ENCODE measurements at regions not wholly inside any gene's neighbourhood (a gene's known extent, or its start where the extent isn't known, plus 50 kb on each side); places are given as distances from the start of the nearest gene placed in this dataset.

DNA sequence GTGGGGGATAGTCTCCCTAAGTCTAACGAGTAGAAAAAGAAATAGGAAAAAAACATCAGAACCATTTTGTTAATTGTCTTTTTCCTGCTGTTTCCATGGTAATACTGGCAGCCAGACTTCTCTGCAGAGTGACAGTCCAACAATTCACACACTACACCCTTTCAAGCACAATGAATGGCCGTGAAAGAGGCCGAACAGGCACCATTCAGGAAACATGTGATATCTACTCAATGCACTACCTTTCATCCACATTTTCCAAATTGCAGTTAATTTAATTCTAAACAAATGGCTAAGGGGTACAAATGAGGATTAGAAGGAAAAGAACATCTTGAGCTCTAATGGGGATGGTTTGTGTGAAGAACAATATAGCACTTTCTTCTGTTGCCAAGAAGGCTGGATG, 358.5 kb upstream of the ANKRD30A start:
- 57% methylated on average over 3 of the region's 3 CpGs for WGBS (ENCODE audit: insufficient coverage, low coverage, low lambda C conversion rate, missing lambda C conversion rate)
- no peak overlapping the region for H3K4me3 ChIP-seq
- ATAC-seq: no peak
- H3K36me3 ChIP-seq: no peaks in the 10 kb centered on the region
- intact Hi-C loops (cut with DNase I): no loop called here
- H3K9me3 ChIP-seq: no peaks in the 10 kb centered on the region
- TF ChIP-seq, protein P1, sequence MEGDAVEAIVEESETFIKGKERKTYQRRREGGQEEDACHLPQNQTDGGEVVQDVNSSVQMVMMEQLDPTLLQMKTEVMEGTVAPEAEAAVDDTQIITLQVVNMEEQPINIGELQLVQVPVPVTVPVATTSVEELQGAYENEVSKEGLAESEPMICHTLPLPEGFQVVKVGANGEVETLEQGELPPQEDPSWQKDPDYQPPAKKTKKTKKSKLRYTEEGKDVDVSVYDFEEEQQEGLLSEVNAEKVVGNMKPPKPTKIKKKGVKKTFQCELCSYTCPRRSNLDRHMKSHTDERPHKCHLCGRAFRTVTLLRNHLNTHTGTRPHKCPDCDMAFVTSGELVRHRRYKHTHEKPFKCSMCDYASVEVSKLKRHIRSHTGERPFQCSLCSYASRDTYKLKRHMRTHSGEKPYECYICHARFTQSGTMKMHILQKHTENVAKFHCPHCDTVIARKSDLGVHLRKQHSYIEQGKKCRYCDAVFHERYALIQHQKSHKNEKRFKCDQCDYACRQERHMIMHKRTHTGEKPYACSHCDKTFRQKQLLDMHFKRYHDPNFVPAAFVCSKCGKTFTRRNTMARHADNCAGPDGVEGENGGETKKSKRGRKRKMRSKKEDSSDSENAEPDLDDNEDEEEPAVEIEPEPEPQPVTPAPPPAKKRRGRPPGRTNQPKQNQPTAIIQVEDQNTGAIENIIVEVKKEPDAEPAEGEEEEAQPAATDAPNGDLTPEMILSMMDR (IDR thresholded peaks at IDR 0.05): no peak
- TF ChIP-seq POLR2A (IDR thresholded peaks at IDR 0.05): no peak
- H3K4me1 ChIP-seq: no peaks in the 10 kb centered on the region
- H3K27ac ChIP-seq: no peak overlapping the region
- DNase-seq: no peak
- H3K27me3 ChIP-seq: no peaks in the 10 kb centered on the region

DNA sequence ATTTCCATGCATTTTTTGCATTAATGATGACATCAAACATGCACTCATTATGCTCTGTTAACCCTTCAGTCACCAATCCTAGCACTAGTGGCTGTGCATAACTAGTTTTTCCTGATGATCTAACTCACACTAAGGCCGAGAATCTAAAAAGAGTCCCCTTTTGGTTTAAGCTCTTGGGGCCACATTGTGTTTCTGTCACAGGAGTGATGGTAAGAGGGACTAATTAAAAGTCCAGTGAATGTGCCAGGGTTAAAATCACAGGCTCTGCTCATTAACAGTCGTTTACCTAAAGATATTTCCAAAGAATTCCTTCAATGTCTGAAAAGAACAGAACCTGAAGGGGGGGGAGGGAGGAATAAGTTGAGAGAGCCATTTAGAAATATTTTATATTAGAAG, 359.0 kb upstream of the ANKRD30A start:
- no peaks in the 10 kb centered on the region for H3K27me3 ChIP-seq
- no peak overlapping the region for H3K4me3 ChIP-seq
- no peak for DNase-seq
- ATAC-seq: no peak
- H3K36me3 ChIP-seq: no peaks in the 10 kb centered on the region
- H3K27ac ChIP-seq: no peak overlapping the region
- intact Hi-C loops (cut with DNase I): no loop called here
- TF ChIP-seq, protein P1 (IDR thresholded peaks at IDR 0.05): no peak
- TF ChIP-seq POLR2A (IDR thresholded peaks at IDR 0.05): no peak
- no peaks in the 10 kb centered on the region for H3K4me1 ChIP-seq
- WGBS (ENCODE audit: insufficient coverage, low coverage, low lambda C conversion rate, missing lambda C conversion rate): 60% methylated on average over 2 of the region's 2 CpGs
- H3K9me3 ChIP-seq: no peaks in the 10 kb centered on the region

GRCh38 chr10:36765782-36766414, 359.5 kb upstream of the ANKRD30A start:
- DNase-seq (no peak), ATAC-seq (no peak)
- intact Hi-C loops (cut with DNase I): no loop called here
- H3K4me1 ChIP-seq: no peaks in the 10 kb centered on the region
- H3K27ac ChIP-seq: no peak overlapping the region
- H3K27me3 ChIP-seq: no peaks in the 10 kb centered on the region
- TF ChIP-seq POLR2A (IDR thresholded peaks at IDR 0.05): no peak
- TF ChIP-seq, protein P1 (IDR thresholded peaks at IDR 0.05): no peak
- H3K9me3 ChIP-seq: no peaks in the 10 kb centered on the region
- H3K4me3 ChIP-seq: no peak overlapping the region
- 43% methylated on average over 2 of the region's 2 CpGs for WGBS (ENCODE audit: insufficient coverage, low coverage, low lambda C conversion rate, missing lambda C conversion rate)
- H3K36me3 ChIP-seq: no peaks in the 10 kb centered on the region

GRCh38 chr10:36764823-36765222, 360.6 kb upstream of the ANKRD30A start:
- TF ChIP-seq POLR2A (IDR thresholded peaks at IDR 0.05): no peak
- TF ChIP-seq, protein P1 (IDR thresholded peaks at IDR 0.05): no peak
- DNase-seq: no peak
- H3K9me3 ChIP-seq: no peaks in the 10 kb centered on the region
- ATAC-seq: no peak
- H3K4me1 ChIP-seq: no peaks in the 10 kb centered on the region
- 95% methylated on average over 4 of the region's 4 CpGs for WGBS (ENCODE audit: insufficient coverage, low coverage, low lambda C conversion rate, missing lambda C conversion rate)
- H3K36me3 ChIP-seq: no peaks in the 10 kb centered on the region
- intact Hi-C loops (cut with DNase I): no loop called here
- no peaks in the 10 kb centered on the region for H3K27me3 ChIP-seq
- H3K27ac ChIP-seq: no peak overlapping the region
- no peak overlapping the region for H3K4me3 ChIP-seq

DNA sequence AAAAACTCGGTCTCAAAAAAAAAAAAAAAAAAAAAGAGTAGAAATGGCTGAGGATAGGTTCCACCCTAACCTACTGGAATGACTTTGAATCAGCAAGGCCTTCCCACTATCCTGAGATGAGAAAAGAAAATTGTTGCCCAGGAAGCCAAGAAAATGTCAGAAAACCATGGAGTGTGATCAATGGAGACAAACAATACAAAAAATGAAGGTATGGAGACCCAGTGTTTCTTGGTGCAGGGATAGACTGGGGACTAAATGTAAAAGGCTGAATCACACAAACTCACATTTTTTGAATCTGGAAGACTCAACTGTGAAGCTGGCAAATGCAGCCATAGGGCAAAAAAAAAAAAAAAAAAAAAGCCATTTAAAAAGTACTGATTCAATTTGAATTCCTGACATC, 364.3 kb upstream of the ANKRD30A start:
- no CpG with 5 or more reads among the region's 1 CpG for WGBS (ENCODE audit: insufficient coverage, low coverage, low lambda C conversion rate, missing lambda C conversion rate)
- DNase-seq (no peak), ATAC-seq (no peak)
- H3K9me3 ChIP-seq: no peaks in the 10 kb centered on the region
- H3K36me3 ChIP-seq: no peaks in the 10 kb centered on the region
- intact Hi-C loops (cut with DNase I): no loop called here
- TF ChIP-seq, protein P1 (IDR thresholded peaks at IDR 0.05): no peak
- TF ChIP-seq POLR2A (IDR thresholded peaks at IDR 0.05): no peak
- H3K27me3 ChIP-seq: no peaks in the 10 kb centered on the region
- H3K4me3 ChIP-seq: no peak overlapping the region
- no peaks in the 10 kb centered on the region for H3K4me1 ChIP-seq
- H3K27ac ChIP-seq: no peak overlapping the region

Data from right lobe of liver (tissue), 6 donors.